Liver (tissue), 8 donors: ENCODE measurements at regions not wholly inside any gene's neighbourhood (a gene's known extent, or its start where the extent isn't known, plus 50 kb on each side); places are given as distances from the start of the nearest gene placed in this dataset.

Experiments used
- DNase-seq: peaks from one replicate; pipeline ENCODE4 v3.0.0-alpha.2; 2017; ENCODE audit warnings: low spot score
- H3K27ac ChIP-seq, 2 donors: one replicate each; pipeline ENCODE4 v1.7.0; 2013; ENCODE audit warnings: inconsistent platforms in 2 of 2, low read length in 2 of 2, control low read depth in 1 of 2, low read depth in 1 of 2, mild to moderate bottlenecking in 1 of 2
- H3K27me3 ChIP-seq, 4 donors: one replicate each; pipeline versions ENCODE4 v1.6.1 to v1.7.0; 2013; ENCODE audit warnings: low read length in 3 of 4, inconsistent platforms in 1 of 4, mild to moderate bottlenecking in 1 of 4, moderate library complexity in 1 of 4; ENCODE audit not compliant: control insufficient read depth in 4 of 4, insufficient read depth in 4 of 4
- H3K36me3 ChIP-seq, 4 donors: one replicate each; pipeline versions ENCODE4 v1.6.1 to v1.7.0; 2013; ENCODE audit warnings: low read length in 3 of 4, mild to moderate bottlenecking in 3 of 4, low read depth in 1 of 4, moderate library complexity in 1 of 4; ENCODE audit not compliant: control insufficient read depth in 4 of 4, insufficient read depth in 3 of 4
- H3K4me1 ChIP-seq, 4 donors: one replicate each; pipeline versions ENCODE4 v1.6.1 to v1.7.0; 2013; ENCODE audit warnings: low read length in 3 of 4, mild to moderate bottlenecking in 3 of 4, moderate library complexity in 1 of 4; ENCODE audit not compliant: control insufficient read depth in 4 of 4, insufficient read depth in 4 of 4
- H3K4me3 ChIP-seq, 3 donors: one replicate each; pipeline versions ENCODE4 v1.6.1 to v1.7.0; 2013; ENCODE audit warnings: low read length in 3 of 3, control low read depth in 1 of 3, low read depth in 1 of 3, mild to moderate bottlenecking in 1 of 3
- H3K9ac ChIP-seq, 2 donors: one replicate each; pipeline ENCODE4 v1.7.0; 2013; ENCODE audit warnings: low read length in 2 of 2, mild to moderate bottlenecking in 2 of 2, moderate library complexity in 2 of 2, control low read depth in 1 of 2, low read depth in 1 of 2
- H3K9me3 ChIP-seq, 4 donors: one replicate each; pipeline versions ENCODE4 v1.6.1 to v1.7.0; 2013; ENCODE audit warnings: low read length in 3 of 4; ENCODE audit not compliant: control insufficient read depth in 4 of 4
- ATF3 ChIP-seq: IDR thresholded peaks from 2 replicates; pipeline ENCODE4 v1.6.1; 2016; ENCODE audit warnings: antibody characterized with exemption
- CTCF ChIP-seq: fragments of 150-350 bp; IDR thresholded peaks from 2 replicates; pipeline ENCODE4 v1.5.1; 2017; ENCODE audit warnings: improper control_type of control experiment, low read depth, low read length; ENCODE audit not compliant: missing input control
- EGR1 ChIP-seq, 2 donors: IDR thresholded peaks; 2 replicates each; pipeline ENCODE4 v1.6.1; 2016 to 2018; ENCODE audit warnings: antibody characterized with exemption in 2 of 2, low read depth in 2 of 2
- FOXA1 ChIP-seq: IDR thresholded peaks from 2 replicates; pipeline ENCODE4 v1.6.1; 2016; ENCODE audit warnings: antibody characterized with exemption
- FOXA2 ChIP-seq: IDR thresholded peaks from 2 replicates; pipeline ENCODE4 v1.6.1; 2016; ENCODE audit warnings: antibody characterized with exemption
- GABPA ChIP-seq, 2 donors: IDR thresholded peaks in 1 of 2; conservative IDR thresholded peaks in 1 of 2; 2 replicates each; pipeline ENCODE4 v1.6.1; 2016; ENCODE audit warnings: antibody characterized with exemption in 2 of 2, mild to moderate bottlenecking in 1 of 2, moderate library complexity in 1 of 2
- HNF4A ChIP-seq, 2 donors: conservative IDR thresholded peaks; 2 replicates each; pipeline ENCODE4 v1.6.1; 2016; ENCODE audit warnings: antibody characterized with exemption in 2 of 2, mild to moderate bottlenecking in 2 of 2
- HNF4G ChIP-seq: IDR thresholded peaks from 2 replicates; pipeline ENCODE4 v1.6.1; 2016; ENCODE audit warnings: antibody characterized with exemption
- JUND ChIP-seq, 2 donors: IDR thresholded peaks; 2 replicates each; pipeline ENCODE4 v1.6.1; 2016; ENCODE audit warnings: antibody characterized with exemption in 2 of 2
- MAX ChIP-seq: IDR thresholded peaks from 2 replicates; pipeline ENCODE4 v1.6.1; 2016; ENCODE audit warnings: antibody characterized with exemption
- NR2F2 ChIP-seq: IDR thresholded peaks from 2 replicates; pipeline ENCODE4 v1.6.1; 2016; ENCODE audit warnings: antibody characterized with exemption
- RAD21 ChIP-seq, 2 donors: IDR thresholded peaks; 2 replicates each; pipeline ENCODE4 v1.6.1; 2016; ENCODE audit warnings: antibody characterized with exemption in 2 of 2, mild to moderate bottlenecking in 2 of 2
- REST ChIP-seq: IDR thresholded peaks from 2 replicates; pipeline ENCODE4 v1.6.1; 2016; ENCODE audit warnings: antibody characterized with exemption, mild to moderate bottlenecking
- RXRA ChIP-seq, 2 donors: IDR thresholded peaks; 2 replicates each; pipeline ENCODE4 v1.6.1; 2017 to 2018; ENCODE audit warnings: antibody characterized with exemption in 2 of 2, mild to moderate bottlenecking in 1 of 2
- SP1 ChIP-seq: IDR thresholded peaks from 2 replicates; pipeline ENCODE4 v1.6.1; 2018; ENCODE audit warnings: antibody characterized with exemption, mild to moderate bottlenecking
- TAF1 ChIP-seq: conservative IDR thresholded peaks from 2 replicates; pipeline ENCODE4 v1.6.1; 2016; ENCODE audit warnings: antibody characterized with exemption, mild to moderate bottlenecking
- YY1 ChIP-seq: IDR thresholded peaks from 2 replicates; pipeline ENCODE4 v1.6.1; 2016; ENCODE audit warnings: antibody characterized with exemption, mild to moderate bottlenecking
- ZBTB33 ChIP-seq: IDR thresholded peaks from 2 replicates; pipeline ENCODE4 v1.6.1; 2016; ENCODE audit warnings: antibody characterized with exemption
- WGBS: extraction: QIAGEN DNeasy Blood & Tissue Kit; methylation state at CpG from one replicate; pipeline ENCODE4 v1.1.7; 2013; 5-methylcytosine and 5-hydroxymethylcytosine counted together
- donor health status: healthy.
- donor health status: healthy.
- donor health status: healthy.
- donor health status: healthy.
- donor health status: healthy.

- TF ChIP-seq CTCF, result no peak
- no peak for TF ChIP-seq MAX
Observed at GRCh38 chr1:163864207-163864606, 542.5 kb downstream of the NUF2 start (continued).

GRCh38 chr1:163866564-163866963 lies 544.8 kb downstream of the NUF2 start:
- 75% methylated on average over 2 of the region's 2 CpGs for WGBS
- DNase-seq, result no peak
- no peaks in the 10 kb centered on the region for H3K36me3 ChIP-seq
- no peak overlapping the region for H3K27ac ChIP-seq
- TF ChIP-seq RAD21 (IDR thresholded peaks at IDR 0.05), result no peak
- no peak for TF ChIP-seq FOXA1
- TF ChIP-seq NR2F2, result no peak
- TF ChIP-seq MAX, result no peak
- no peak for TF ChIP-seq HNF4G
- no peak for TF ChIP-seq YY1
- no peak for TF ChIP-seq HNF4A (conservative IDR thresholded peaks at IDR 0.05)
- TF ChIP-seq FOXA2, result no peak
- no peaks in the 10 kb centered on the region for H3K4me1 ChIP-seq
- H3K9me3 ChIP-seq, result peaks cover 0 to 2% (median 0%) of the 10 kb centered on the region in 4 donors
- H3K9ac ChIP-seq, result no peak overlapping the region
- H3K27me3 ChIP-seq, result peaks cover 0 to 2% (median 0%) of the 10 kb centered on the region in 4 donors
- H3K4me3 ChIP-seq, result no peak overlapping the region

- Histone ChIP-seq H3K27ac (no peak overlapping the region), H3K4me1 (no peaks in the 10 kb centered on the region), H3K9me3 (peaks cover 0 to 2% (median 0%) of the 10 kb centered on the region in 4 donors), H3K4me3 (no peak overlapping the region), H3K36me3 (no peaks in the 10 kb centered on the region), H3K27me3 (peaks cover 0 to 2% (median 0%) of the 10 kb centered on the region in 4 donors), H3K9ac (no peak overlapping the region)
- TF ChIP-seq CTCF (no peak), MAX (no peak), TAF1 (no peak), FOXA2 (no peak), RAD21 (IDR thresholded peaks at IDR 0.05) (no peak), YY1 (no peak), SP1 (no peak), RXRA (IDR thresholded peaks at IDR 0.05) (no peak), HNF4G (no peak), REST (no peak), GABPA (IDR thresholded peaks at IDR 0.05 in 1 of 2, conservative IDR thresholded peaks at IDR 0.05 in 1 of 2) (no peak), ZBTB33 (no peak), NR2F2 (no peak), FOXA1 (no peak), HNF4A (conservative IDR thresholded peaks at IDR 0.05) (no peak), JUND (IDR thresholded peaks at IDR 0.05) (no peak), ATF3 (no peak), EGR1 (IDR thresholded peaks at IDR 0.05; ENCODE audit: low read depth in 2 of 2) (no peak)
- 54% methylated on average over 2 of the region's 2 CpGs for WGBS
- no peak for DNase-seq
Observed at GRCh38 chr1:163870666-163871065, 548.9 kb downstream of the NUF2 start.
